ENCODE measurements at regions not wholly inside any gene's neighbourhood (a gene's known extent, or its start where the extent isn't known, plus 50 kb on each side); places are given as distances from the start of the nearest gene placed in this dataset.

GRCh38 chr1:197844651-197845050, 57.8 kb upstream of the C1orf53 start:
- Histone ChIP-seq H3K4me2 (ENCODE audit: low read length) (no peak overlapping the region), H4K20me1 (ENCODE audit: control insufficient read depth, insufficient read depth, low read depth, low read length) (no peaks in the 10 kb centered on the region), H3K79me2 (ENCODE audit: control insufficient read depth, low read length) (no peaks in the 10 kb centered on the region), H3K27me3 (ENCODE audit: control insufficient read depth, low read length) (no peaks in the 10 kb centered on the region), H3K36me3 (ENCODE audit: control insufficient read depth, low read length) (no peaks in the 10 kb centered on the region), H3F3A (ENCODE audit: control insufficient read depth, insufficient read depth) (no peaks in the 10 kb centered on the region), H3K9me3 (ENCODE audit: control insufficient read depth, insufficient read depth, low read length) (no peaks in the 10 kb centered on the region), H3K27ac (ENCODE audit: low read depth, low read length) (no peak overlapping the region), H3K4me1 (ENCODE audit: control insufficient read depth, low read length) (no peaks in the 10 kb centered on the region), H3K9me2 (replicated peaks; ENCODE audit: control insufficient read depth, low read length) (no peaks in the 10 kb centered on the region), H3K4me3 (ENCODE audit: low read length) (no peak overlapping the region)
- no peak for TF ChIP-seq EZH2phosphoT487 (IDR thresholded peaks at IDR 0.05; ENCODE audit: borderline replicate concordance, low read length)
- no peak for TF ChIP-seq CTCF (IDR thresholded peaks at IDR 0.05; ENCODE audit: low read depth, low read length, poor library complexity, severe bottlenecking)

GRCh38 chr1:197843401-197843800, 59.0 kb upstream of the C1orf53 start:
- H3K9me2 ChIP-seq (replicated peaks; ENCODE audit: control insufficient read depth, low read length) = no peaks in the 10 kb centered on the region
- TF ChIP-seq EZH2phosphoT487 (IDR thresholded peaks at IDR 0.05; ENCODE audit: borderline replicate concordance, low read length) (no peak), CTCF (IDR thresholded peaks at IDR 0.05; ENCODE audit: low read depth, low read length, poor library complexity, severe bottlenecking) (no peak)
- no peak overlapping the region for H3K4me3 ChIP-seq (ENCODE audit: low read length)
- no peaks in the 10 kb centered on the region for H3K27me3 ChIP-seq (ENCODE audit: control insufficient read depth, low read length)
- no peaks in the 10 kb centered on the region for H3K79me2 ChIP-seq (ENCODE audit: control insufficient read depth, low read length)
- no peaks in the 10 kb centered on the region for H3K36me3 ChIP-seq (ENCODE audit: control insufficient read depth, low read length)
- no peaks in the 10 kb centered on the region for H3F3A ChIP-seq (ENCODE audit: control insufficient read depth, insufficient read depth)
- H3K9me3 ChIP-seq (ENCODE audit: control insufficient read depth, insufficient read depth, low read length) = no peaks in the 10 kb centered on the region
- H3K27ac ChIP-seq (ENCODE audit: low read depth, low read length) = no peak overlapping the region
- H3K4me1 ChIP-seq (ENCODE audit: control insufficient read depth, low read length) = peaks cover 4% of the 10 kb centered on the region; the same call in 1 of the 2 replicates
- H4K20me1 ChIP-seq (ENCODE audit: control insufficient read depth, insufficient read depth, low read depth, low read length) = no peaks in the 10 kb centered on the region
- no peak overlapping the region for H3K4me2 ChIP-seq (ENCODE audit: low read length)

GRCh38 chr1:197842646-197843045, 59.8 kb upstream of the C1orf53 start:
- no peaks in the 10 kb centered on the region for H3K79me2 ChIP-seq (ENCODE audit: control insufficient read depth, low read length)
- no peaks in the 10 kb centered on the region for H3K36me3 ChIP-seq (ENCODE audit: control insufficient read depth, low read length)
- no peaks in the 10 kb centered on the region for H3K27me3 ChIP-seq (ENCODE audit: control insufficient read depth, low read length)
- no peaks in the 10 kb centered on the region for H3K9me3 ChIP-seq (ENCODE audit: control insufficient read depth, insufficient read depth, low read length)
- H3K4me3 ChIP-seq (ENCODE audit: low read length) = no peak overlapping the region
- H3K27ac ChIP-seq (ENCODE audit: low read depth, low read length) = no peak overlapping the region
- H3K4me2 ChIP-seq (ENCODE audit: low read length) = no peak overlapping the region
- no peaks in the 10 kb centered on the region for H4K20me1 ChIP-seq (ENCODE audit: control insufficient read depth, insufficient read depth, low read depth, low read length)
- peaks cover 4% of the 10 kb centered on the region; the same call in 1 of the 2 replicates for H3K4me1 ChIP-seq (ENCODE audit: control insufficient read depth, low read length)
- H3K9me2 ChIP-seq (replicated peaks; ENCODE audit: control insufficient read depth, low read length) = no peaks in the 10 kb centered on the region
- H3F3A ChIP-seq (ENCODE audit: control insufficient read depth, insufficient read depth) = no peaks in the 10 kb centered on the region
- TF ChIP-seq EZH2phosphoT487 (IDR thresholded peaks at IDR 0.05; ENCODE audit: borderline replicate concordance, low read length) (no peak), CTCF (IDR thresholded peaks at IDR 0.05; ENCODE audit: low read depth, low read length, poor library complexity, severe bottlenecking) (no peak)
